Natural killer cell (primary cell): ENCODE measurements at regions not wholly inside any gene's neighbourhood (a gene's known extent, or its start where the extent isn't known, plus 50 kb on each side); places are given as distances from the start of the nearest gene placed in this dataset.
A peak's percentile ranks its signal among the peaks of the same experiment; 100 is the strongest.

ENCODE experiments used
- ATAC-seq, 3 donors: fragments of 150-1000 bp in 2 of 3; fragments of 200-7000 bp in 1 of 3; cut with Tn5 transposase; 1 replicate in 1 of 3; 2 replicates in 2 of 3; pipeline ENCODE4 v1.10.0; 2021; ENCODE audit warnings: mild to moderate bottlenecking in 2 of 3, moderate library complexity in 2 of 3
- DNase-seq, 2 donors: peaks; one replicate each; pipeline versions ENCODE4 v3.0.0 to v3.0.0-alpha.2; 2013 to 2021; ENCODE audit warnings: mixed read lengths in 1 of 2
- H3K27ac ChIP-seq: one replicate; pipeline ENCODE4 v1.5.1; 2013; ENCODE audit warnings: mild to moderate bottlenecking, low read length
- H3K27me3 ChIP-seq: one replicate; pipeline ENCODE4 v1.6.1; 2013; ENCODE audit warnings: low read length; ENCODE audit not compliant: control insufficient read depth, insufficient read depth
- H3K36me3 ChIP-seq: one replicate; pipeline ENCODE4 v1.6.1; 2013; ENCODE audit warnings: low read length; ENCODE audit not compliant: control insufficient read depth, insufficient read depth
- H3K4me1 ChIP-seq: one replicate; pipeline ENCODE4 v1.6.1; 2013; ENCODE audit warnings: low read length; ENCODE audit not compliant: control insufficient read depth, insufficient read depth
- H3K4me3 ChIP-seq: one replicate; pipeline ENCODE4 v1.5.1; 2013; ENCODE audit warnings: low read length
- H3K9me3 ChIP-seq: one replicate; pipeline ENCODE4 v1.6.1; 2013; ENCODE audit warnings: low read length; ENCODE audit not compliant: control insufficient read depth, insufficient read depth
- H3K27ac Mint-ChIP-seq, 2 donors: one replicate each; pipeline ENCODE4 v1.8.0; 2022; ENCODE audit warnings: mild to moderate bottlenecking in 2 of 2, mixed read lengths in 2 of 2, moderate library complexity in 1 of 2
- H3K27me3 Mint-ChIP-seq, 2 donors: one replicate each; pipeline ENCODE4 v1.8.0; 2022; ENCODE audit warnings: low read depth in 2 of 2, mixed read lengths in 2 of 2
- H3K36me3 Mint-ChIP-seq: one replicate; pipeline ENCODE4 v1.8.0; 2022; ENCODE audit warnings: mixed read lengths
- H3K4me1 Mint-ChIP-seq, 2 donors: one replicate each; pipeline ENCODE4 v1.8.0; 2022; ENCODE audit warnings: mixed read lengths in 2 of 2
- H3K4me3 Mint-ChIP-seq: one replicate; pipeline ENCODE4 v1.8.0; 2022; ENCODE audit warnings: mild to moderate bottlenecking, moderate library complexity, mixed read lengths
- H3K9me3 Mint-ChIP-seq, 2 donors: one replicate each; pipeline ENCODE4 v1.8.0; 2022; ENCODE audit warnings: mixed read lengths in 2 of 2
- WGBS: methylation state at CpG from one replicate; pipeline ENCODE4 v1.1.7; 2013; ENCODE audit warnings: missing lambda C conversion rate; ENCODE audit not compliant: insufficient coverage; 5-methylcytosine and 5-hydroxymethylcytosine counted together
- intact Hi-C: fragments of 100-400 bp; cut with micrococcal nuclease; formaldehyde crosslinking; loops from one replicate; pipeline ENCODE4 v1.14.2; 2022
- TF ChIP-seq, protein P1 (sequence below): fragments of 200-600 bp; IDR thresholded peaks from one replicate; pipeline ENCODE4 v1.8.0; 2022; ENCODE audit warnings: antibody characterized with exemption

DNA sequence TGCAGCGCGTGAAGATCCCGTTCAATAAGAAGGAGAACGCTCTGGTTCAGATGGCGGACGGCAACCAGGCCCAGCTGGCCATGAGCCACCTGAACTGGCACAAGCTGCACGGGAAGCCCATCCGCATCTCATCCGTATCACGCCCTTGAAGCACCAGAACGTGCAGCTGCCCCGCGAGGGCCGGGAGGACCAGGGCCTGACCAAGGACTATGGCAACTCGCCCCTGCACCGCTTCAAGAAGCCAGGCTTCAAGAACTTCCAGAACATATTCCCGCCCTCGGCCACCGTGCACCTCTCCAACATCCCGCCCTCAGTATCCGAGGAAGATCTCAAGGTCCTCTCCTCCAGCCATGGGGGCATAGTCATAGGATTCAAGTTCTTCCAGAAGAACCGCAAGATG lies 131.9 kb upstream of the FUT8 start:
- whole genome bisulfite sequencing, result 97% methylated on average over 22 of the region's 22 CpGs
- Histone ChIP-seq H3K4me3 (no peak overlapping the region), H3K27me3 (no peaks in the 10 kb centered on the region), H3K9me3 (no peaks in the 10 kb centered on the region), H3K36me3 (no peaks in the 10 kb centered on the region), H3K27ac (no peak overlapping the region), H3K4me1 (peaks cover 23% of the 10 kb centered on the region)
- intact Hi-C loops, result no loop called here
- H3K36me3 Mint-ChIP-seq, result no peaks in the 10 kb centered on the region
- no peaks in the 10 kb centered on the region for H3K9me3 Mint-ChIP-seq
- no peak overlapping the region for H3K27ac Mint-ChIP-seq
- TF ChIP-seq, protein P1, sequence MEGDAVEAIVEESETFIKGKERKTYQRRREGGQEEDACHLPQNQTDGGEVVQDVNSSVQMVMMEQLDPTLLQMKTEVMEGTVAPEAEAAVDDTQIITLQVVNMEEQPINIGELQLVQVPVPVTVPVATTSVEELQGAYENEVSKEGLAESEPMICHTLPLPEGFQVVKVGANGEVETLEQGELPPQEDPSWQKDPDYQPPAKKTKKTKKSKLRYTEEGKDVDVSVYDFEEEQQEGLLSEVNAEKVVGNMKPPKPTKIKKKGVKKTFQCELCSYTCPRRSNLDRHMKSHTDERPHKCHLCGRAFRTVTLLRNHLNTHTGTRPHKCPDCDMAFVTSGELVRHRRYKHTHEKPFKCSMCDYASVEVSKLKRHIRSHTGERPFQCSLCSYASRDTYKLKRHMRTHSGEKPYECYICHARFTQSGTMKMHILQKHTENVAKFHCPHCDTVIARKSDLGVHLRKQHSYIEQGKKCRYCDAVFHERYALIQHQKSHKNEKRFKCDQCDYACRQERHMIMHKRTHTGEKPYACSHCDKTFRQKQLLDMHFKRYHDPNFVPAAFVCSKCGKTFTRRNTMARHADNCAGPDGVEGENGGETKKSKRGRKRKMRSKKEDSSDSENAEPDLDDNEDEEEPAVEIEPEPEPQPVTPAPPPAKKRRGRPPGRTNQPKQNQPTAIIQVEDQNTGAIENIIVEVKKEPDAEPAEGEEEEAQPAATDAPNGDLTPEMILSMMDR, result no peak
- no peaks in the 10 kb centered on the region for H3K27me3 Mint-ChIP-seq
- ATAC-seq (no peak), DNase-seq (no peak)
- no peak overlapping the region for H3K4me3 Mint-ChIP-seq
- peaks cover 20% of the 10 kb centered on the region in 2 donors for H3K4me1 Mint-ChIP-seq

DNA sequence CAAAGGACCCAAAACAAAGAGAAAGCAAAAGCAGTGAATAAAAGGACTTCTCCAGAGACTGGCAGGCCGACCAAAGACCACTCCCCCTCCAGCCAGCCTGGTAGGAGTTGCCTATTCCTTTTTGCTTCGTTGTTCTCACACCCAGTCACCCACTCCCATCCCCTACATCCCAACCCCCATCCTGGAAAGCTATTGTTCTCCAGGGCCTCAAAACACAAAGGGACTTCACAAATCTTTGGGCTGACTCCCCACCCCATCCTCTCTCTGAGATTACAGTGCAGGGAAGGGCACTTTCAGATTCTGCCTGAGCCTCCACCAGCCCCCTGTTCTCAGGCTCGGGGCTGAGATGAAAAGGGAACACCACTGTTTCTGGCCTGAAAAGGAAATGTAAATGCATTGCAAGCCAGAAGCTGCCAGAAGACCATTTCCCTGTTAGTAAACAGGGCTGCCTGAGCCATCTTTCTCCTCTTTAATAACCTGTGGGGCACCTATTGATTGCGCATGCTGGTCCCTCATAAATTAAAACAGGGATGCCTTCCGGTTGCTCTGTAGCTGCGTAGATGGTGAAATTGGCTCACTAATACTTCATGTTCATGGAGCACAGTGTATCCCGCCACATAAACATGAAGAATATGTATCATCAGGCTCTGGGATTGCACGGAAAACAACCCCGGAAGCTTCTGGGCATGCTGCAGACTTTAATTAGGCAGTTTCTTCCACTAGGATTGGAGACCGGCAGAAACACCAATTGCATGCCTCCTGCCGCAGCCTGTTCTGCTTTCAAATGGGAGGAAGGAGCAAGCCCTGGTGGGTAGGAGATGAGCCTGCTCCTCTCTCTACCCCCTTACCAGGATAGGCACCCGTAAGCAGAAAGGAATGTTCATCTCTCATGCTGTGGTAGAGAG lies 130.3 kb upstream of the FUT8 start:
- Mint-ChIP-seq H3K36me3 (no peaks in the 10 kb centered on the region), H3K9me3 (no peaks in the 10 kb centered on the region), H3K27me3 (no peaks in the 10 kb centered on the region), H3K4me1 (peaks cover 23 to 24% of the 10 kb centered on the region in 2 donors), H3K27ac (peak overlapping the region; percentile 38 to 85), H3K4me3 (peak overlapping the region; percentile 75)
- Histone ChIP-seq H3K27me3 (no peaks in the 10 kb centered on the region), H3K9me3 (no peaks in the 10 kb centered on the region), H3K36me3 (no peaks in the 10 kb centered on the region), H3K4me3 (no peak overlapping the region), H3K27ac (peak overlapping the region; percentile 34), H3K4me1 (peaks cover 32% of the 10 kb centered on the region)
- ATAC-seq (peak in 2 of 3 donors; percentile 31 to 43), DNase-seq (peak in 1 of 2 donors; percentile 38)
- intact Hi-C loops, result no loop called here
- 46% methylated on average over 11 of the region's 12 CpGs for WGBS
- TF ChIP-seq, protein P1, result no peak

DNA sequence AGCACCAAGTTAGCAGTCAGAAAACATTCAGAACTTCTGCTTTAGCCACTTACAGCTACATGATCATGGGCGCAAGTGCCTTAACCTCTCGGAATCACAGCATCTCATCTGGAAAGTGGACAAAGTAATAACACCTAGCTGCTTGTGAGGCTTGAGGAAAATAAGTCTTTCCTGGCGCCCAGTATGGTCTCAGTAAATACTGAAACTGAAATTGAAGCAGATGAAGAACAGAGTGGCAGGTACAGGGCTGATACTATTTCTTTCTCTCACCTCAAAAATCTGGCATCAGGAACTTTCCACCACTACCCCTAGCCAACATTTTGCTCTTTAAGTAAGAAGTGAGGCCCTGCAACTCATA lies 129.7 kb upstream of the FUT8 start:
- Mint-ChIP-seq H3K27me3 (no peaks in the 10 kb centered on the region), H3K36me3 (no peaks in the 10 kb centered on the region), H3K4me3 (peak overlapping the region; percentile 75), H3K9me3 (no peaks in the 10 kb centered on the region), H3K4me1 (peaks cover 30 to 31% of the 10 kb centered on the region in 2 donors), H3K27ac (peak overlapping the region; percentile 38 to 85)
- Histone ChIP-seq H3K9me3 (no peaks in the 10 kb centered on the region), H3K36me3 (no peaks in the 10 kb centered on the region), H3K27ac (peak overlapping the region; percentile 34), H3K4me1 (peaks cover 39% of the 10 kb centered on the region), H3K27me3 (no peaks in the 10 kb centered on the region), H3K4me3 (no peak overlapping the region)
- TF ChIP-seq, protein P1, result no peak
- peak in 1 of 2 donors; percentile 30 for DNase-seq
- WGBS, result 40% methylated on average over 3 of the region's 3 CpGs
- peak in 2 of 3 donors; percentile 30 to 34 for ATAC-seq
- intact Hi-C loops, result no loop called here
